ENCODE measurements at regions not wholly inside any gene's neighbourhood (a gene's known extent, or its start where the extent isn't known, plus 50 kb on each side); places are given as distances from the start of the nearest gene placed in this dataset.

- CTCF ChIA-PET, result no interaction called here
- POLR2A ChIA-PET, result no interaction called here
- Mint-ChIP-seq H3K27me3 (ENCODE audit: low read depth) (no peaks in the 10 kb centered on the region), H3K9me3 (ENCODE audit: insufficient read depth) (no peaks in the 10 kb centered on the region), H3K36me3 (ENCODE audit: low read depth) (no peaks in the 10 kb centered on the region), H3K27ac (no peak overlapping the region), H3K4me3 (no peak overlapping the region), H3K4me1 (ENCODE audit: low read depth) (no peaks in the 10 kb centered on the region)
- DNase-seq (no peak), ATAC-seq (no peak)
Measured at GRCh38 chr1:83023212-83023611, 975.7 kb downstream of the TTLL7 start.

GRCh38 chr1:83022206-83022605 lies 976.7 kb downstream of the TTLL7 start:
- Mint-ChIP-seq H3K36me3 (ENCODE audit: low read depth) (no peaks in the 10 kb centered on the region), H3K9me3 (ENCODE audit: insufficient read depth) (no peaks in the 10 kb centered on the region), H3K4me3 (no peak overlapping the region), H3K27ac (no peak overlapping the region), H3K27me3 (ENCODE audit: low read depth) (no peaks in the 10 kb centered on the region), H3K4me1 (ENCODE audit: low read depth) (no peaks in the 10 kb centered on the region)
- DNase-seq, result no peak
- ATAC-seq, result no peak
- ChIA-PET POLR2A (no interaction called here), CTCF (no interaction called here)

GRCh38 chr1:83017701-83018100 lies 981.2 kb downstream of the TTLL7 start:
- ChIA-PET POLR2A (no interaction called here), CTCF (no interaction called here)
- Mint-ChIP-seq H3K36me3 (ENCODE audit: low read depth) (no peaks in the 10 kb centered on the region), H3K4me3 (no peak overlapping the region), H3K9me3 (ENCODE audit: insufficient read depth) (no peaks in the 10 kb centered on the region), H3K27me3 (ENCODE audit: low read depth) (no peaks in the 10 kb centered on the region), H3K27ac (no peak overlapping the region), H3K4me1 (ENCODE audit: low read depth) (no peaks in the 10 kb centered on the region)
- ATAC-seq (no peak), DNase-seq (no peak)

- DNase-seq (no peak), ATAC-seq (no peak)
- Mint-ChIP-seq H3K9me3 (ENCODE audit: insufficient read depth) (no peaks in the 10 kb centered on the region), H3K36me3 (ENCODE audit: low read depth) (no peaks in the 10 kb centered on the region), H3K27ac (no peak overlapping the region), H3K4me3 (no peak overlapping the region), H3K4me1 (ENCODE audit: low read depth) (no peaks in the 10 kb centered on the region), H3K27me3 (ENCODE audit: low read depth) (no peaks in the 10 kb centered on the region)
- ChIA-PET POLR2A (no interaction called here), CTCF (no interaction called here)
Measured at GRCh38 chr1:83017276-83017675, 981.7 kb downstream of the TTLL7 start.

GRCh38 chr1:83016354-83016849 lies 982.5 kb downstream of the TTLL7 start:
- Mint-ChIP-seq H3K4me1 (ENCODE audit: low read depth) (no peaks in the 10 kb centered on the region), H3K4me3 (no peak overlapping the region), H3K27ac (no peak overlapping the region), H3K9me3 (ENCODE audit: insufficient read depth) (no peaks in the 10 kb centered on the region), H3K36me3 (ENCODE audit: low read depth) (no peaks in the 10 kb centered on the region), H3K27me3 (ENCODE audit: low read depth) (no peaks in the 10 kb centered on the region)
- DNase-seq (no peak), ATAC-seq (no peak)
- ChIA-PET CTCF (no interaction called here), POLR2A (no interaction called here)

GRCh38 chr1:83015163-83015562 lies 983.8 kb downstream of the TTLL7 start:
- DNase-seq (no peak), ATAC-seq (no peak)
- CTCF ChIA-PET, result no interaction called here
- Mint-ChIP-seq H3K4me1 (ENCODE audit: low read depth) (no peaks in the 10 kb centered on the region), H3K4me3 (no peak overlapping the region), H3K36me3 (ENCODE audit: low read depth) (no peaks in the 10 kb centered on the region), H3K27ac (no peak overlapping the region), H3K9me3 (ENCODE audit: insufficient read depth) (no peaks in the 10 kb centered on the region), H3K27me3 (ENCODE audit: low read depth) (no peaks in the 10 kb centered on the region)
- POLR2A ChIA-PET, result no interaction called here

GRCh38 chr1:83012950-83013349 lies 986.0 kb downstream of the TTLL7 start:
- ATAC-seq (no peak), DNase-seq (no peak)
- ChIA-PET CTCF (no interaction called here), POLR2A (no interaction called here)
- no peaks in the 10 kb centered on the region for H3K36me3 Mint-ChIP-seq (ENCODE audit: low read depth)
- H3K4me1 Mint-ChIP-seq (ENCODE audit: low read depth), result no peaks in the 10 kb centered on the region
- no peak overlapping the region for H3K27ac Mint-ChIP-seq
- peaks cover 4% of the 10 kb centered on the region for H3K9me3 Mint-ChIP-seq (ENCODE audit: insufficient read depth)
- no peak overlapping the region for H3K4me3 Mint-ChIP-seq
- H3K27me3 Mint-ChIP-seq (ENCODE audit: low read depth), result no peaks in the 10 kb centered on the region

GRCh38 chr1:83011265-83011664 lies 987.7 kb downstream of the TTLL7 start:
- H3K36me3 Mint-ChIP-seq (ENCODE audit: low read depth), result no peaks in the 10 kb centered on the region
- H3K4me3 Mint-ChIP-seq, result no peak overlapping the region
- no peaks in the 10 kb centered on the region for H3K4me1 Mint-ChIP-seq (ENCODE audit: low read depth)
- H3K27me3 Mint-ChIP-seq (ENCODE audit: low read depth), result no peaks in the 10 kb centered on the region
- H3K27ac Mint-ChIP-seq, result no peak overlapping the region
- peaks cover 4% of the 10 kb centered on the region for H3K9me3 Mint-ChIP-seq (ENCODE audit: insufficient read depth)
- ATAC-seq (no peak), DNase-seq (no peak)
- ChIA-PET POLR2A (no interaction called here), CTCF (no interaction called here)

- no peak for ATAC-seq
- no peaks in the 10 kb centered on the region for H3K36me3 Mint-ChIP-seq (ENCODE audit: low read depth)
- no peak overlapping the region for H3K4me3 Mint-ChIP-seq
- H3K27me3 Mint-ChIP-seq (ENCODE audit: low read depth), result no peaks in the 10 kb centered on the region
- ChIA-PET POLR2A (no interaction called here), CTCF (no interaction called here)
- no peak for DNase-seq
- peaks cover 4% of the 10 kb centered on the region for H3K9me3 Mint-ChIP-seq (ENCODE audit: insufficient read depth)
- no peaks in the 10 kb centered on the region for H3K4me1 Mint-ChIP-seq (ENCODE audit: low read depth)
- no peak overlapping the region for H3K27ac Mint-ChIP-seq
Measured at GRCh38 chr1:83006271-83006670, 992.7 kb downstream of the TTLL7 start.

GRCh38 chr1:83000286-83000685 lies 998.6 kb downstream of the TTLL7 start:
- H3K4me1 Mint-ChIP-seq (ENCODE audit: low read depth), result no peaks in the 10 kb centered on the region
- CTCF ChIA-PET, result no interaction called here
- no peak overlapping the region for H3K4me3 Mint-ChIP-seq
- no peaks in the 10 kb centered on the region for H3K9me3 Mint-ChIP-seq (ENCODE audit: insufficient read depth)
- no peak overlapping the region for H3K27ac Mint-ChIP-seq
- no peak for DNase-seq
- H3K36me3 Mint-ChIP-seq (ENCODE audit: low read depth), result no peaks in the 10 kb centered on the region
- no peak for ATAC-seq
- no peaks in the 10 kb centered on the region for H3K27me3 Mint-ChIP-seq (ENCODE audit: low read depth)
- POLR2A ChIA-PET, result no interaction called here

GRCh38 chr1:82995951-82996350 lies 1003.0 kb downstream of the TTLL7 start:
- H3K9me3 Mint-ChIP-seq (ENCODE audit: insufficient read depth), result no peaks in the 10 kb centered on the region
- no peaks in the 10 kb centered on the region for H3K27me3 Mint-ChIP-seq (ENCODE audit: low read depth)
- no peaks in the 10 kb centered on the region for H3K36me3 Mint-ChIP-seq (ENCODE audit: low read depth)
- CTCF ChIA-PET, result no interaction called here
- no peak overlapping the region for H3K27ac Mint-ChIP-seq
- DNase-seq (no peak), ATAC-seq (no peak)
- no peak overlapping the region for H3K4me3 Mint-ChIP-seq
- POLR2A ChIA-PET, result no interaction called here
- no peaks in the 10 kb centered on the region for H3K4me1 Mint-ChIP-seq (ENCODE audit: low read depth)

GRCh38 chr1:82994616-82995263 lies 1004.2 kb downstream of the TTLL7 start:
- H3K27ac Mint-ChIP-seq, result no peak overlapping the region
- ChIA-PET POLR2A (no interaction called here), CTCF (no interaction called here)
- H3K4me3 Mint-ChIP-seq, result no peak overlapping the region
- H3K4me1 Mint-ChIP-seq (ENCODE audit: low read depth), result no peaks in the 10 kb centered on the region
- H3K9me3 Mint-ChIP-seq (ENCODE audit: insufficient read depth), result no peaks in the 10 kb centered on the region
- no peaks in the 10 kb centered on the region for H3K27me3 Mint-ChIP-seq (ENCODE audit: low read depth)
- no peak for DNase-seq
- H3K36me3 Mint-ChIP-seq (ENCODE audit: low read depth), result no peaks in the 10 kb centered on the region
- no peak for ATAC-seq

- no peak overlapping the region for H3K27ac Mint-ChIP-seq
- DNase-seq, result no peak
- no peak overlapping the region for H3K4me3 Mint-ChIP-seq
- ChIA-PET POLR2A (no interaction called here), CTCF (no interaction called here)
- no peaks in the 10 kb centered on the region for H3K9me3 Mint-ChIP-seq (ENCODE audit: insufficient read depth)
- H3K36me3 Mint-ChIP-seq (ENCODE audit: low read depth), result no peaks in the 10 kb centered on the region
- H3K4me1 Mint-ChIP-seq (ENCODE audit: low read depth), result no peaks in the 10 kb centered on the region
- ATAC-seq, result no peak
- no peaks in the 10 kb centered on the region for H3K27me3 Mint-ChIP-seq (ENCODE audit: low read depth)
Measured at GRCh38 chr1:82991569-82991968, 1007.4 kb downstream of the TTLL7 start.

Data from activated CD8-positive, alpha-beta T cell treated with anti-CD3 and anti-CD28 coated beads, Interleukin-2, amount 10 ng/mL, durations not matched to agents 7 days and 5 days (primary cell).